Psoas muscle (tissue), 7 donors: ENCODE measurements at regions not wholly inside any gene's neighbourhood (a gene's known extent, or its start where the extent isn't known, plus 50 kb on each side); places are given as distances from the start of the nearest gene placed in this dataset.
"Not testable (repeated sequence)": the region's sequence is repeated elsewhere in the genome, so short reads cannot be mapped to it uniquely, and the experiment has no call there.

ENCODE experiments used
- ATAC-seq, 4 donors: fragments of 200-7000 bp; cut with Tn5 transposase; one replicate each; pipeline ENCODE4 v1.9.1; 2020; ENCODE audit warnings: moderate library complexity in 3 of 4, mild to moderate bottlenecking in 2 of 4
- DNase-seq, 2 donors: peaks; one replicate each; pipeline ENCODE4 v3.0.0-alpha.2; 2020
- H3K27ac ChIP-seq: fragments of 200-600 bp; one replicate; pipeline ENCODE4 v1.8.0; 2022
- H3K27me3 ChIP-seq, 3 donors: fragments of 200-600 bp in 1 of 3; one replicate each; pipeline versions ENCODE4 v1.6.1 to v1.8.0; 2013 to 2022; ENCODE audit warnings: low read length in 2 of 3, mild to moderate bottlenecking in 2 of 3, moderate library complexity in 1 of 3; ENCODE audit not compliant: insufficient read depth in 3 of 3
- H3K36me3 ChIP-seq, 2 donors: fragments of 200-600 bp in 1 of 2; one replicate each; pipeline versions ENCODE4 v1.6.1 to v1.8.0; 2013 to 2022; ENCODE audit warnings: low read depth in 1 of 2, mild to moderate bottlenecking in 1 of 2, moderate library complexity in 1 of 2; ENCODE audit not compliant: insufficient read depth in 1 of 2
- H3K4me1 ChIP-seq: fragments of 200-600 bp; one replicate; pipeline ENCODE4 v1.8.0; 2022
- H3K4me3 ChIP-seq: fragments of 200-600 bp; one replicate; pipeline ENCODE4 v1.8.0; 2022; ENCODE audit warnings: mild to moderate bottlenecking
- H3K9me3 ChIP-seq: fragments of 200-600 bp; one replicate; pipeline ENCODE4 v1.8.0; 2022
- CTCF ChIP-seq: fragments of 200-600 bp; IDR thresholded peaks from one replicate; pipeline ENCODE4 v1.8.0; 2022; ENCODE audit warnings: antibody characterized with exemption
- WGBS, 3 donors: extraction: QIAGEN DNeasy Blood & Tissue Kit; methylation state at CpG; one replicate each; pipeline versions ENCODE4 v1.1.6 to v1.1.7; 2013; 5-methylcytosine and 5-hydroxymethylcytosine counted together
- intact Hi-C, 2 donors: fragments of 100-400 bp; cut with DNase I; formaldehyde crosslinking; loops; one replicate each; pipeline versions ENCODE4 v1.11.0 to v1.14.2; 2022
- donor health status: healthy with polysubstance abuse.
- donor health status: DM: no; HTN: no; CAD: no; lungs with moderate emphysema.
- donor health status: Bipolar disorder and iron deficiency.
- donor health status: healthy.
- donor health status: DM: yes; HTN: yes; CAD: no.
- donor health status: DM: no; HTN: no; CAD: no.
- donor health status: DM: yes; HTN: yes; CAD: no.

GRCh38 chr15:95149771-95150170 is 918.4 kb downstream of the MCTP2 start:
- Histone ChIP-seq H3K4me1 (no peaks in the 10 kb centered on the region), H3K9me3 (no peaks in the 10 kb centered on the region), H3K36me3 (no peaks in the 10 kb centered on the region), H3K4me3 (no peak overlapping the region), H3K27ac (no peak overlapping the region), H3K27me3 (no peaks in the 10 kb centered on the region)
- no peak for TF ChIP-seq CTCF
- intact Hi-C loops, result no loop called here
- DNase-seq (no peak), ATAC-seq (no peak)

DNA sequence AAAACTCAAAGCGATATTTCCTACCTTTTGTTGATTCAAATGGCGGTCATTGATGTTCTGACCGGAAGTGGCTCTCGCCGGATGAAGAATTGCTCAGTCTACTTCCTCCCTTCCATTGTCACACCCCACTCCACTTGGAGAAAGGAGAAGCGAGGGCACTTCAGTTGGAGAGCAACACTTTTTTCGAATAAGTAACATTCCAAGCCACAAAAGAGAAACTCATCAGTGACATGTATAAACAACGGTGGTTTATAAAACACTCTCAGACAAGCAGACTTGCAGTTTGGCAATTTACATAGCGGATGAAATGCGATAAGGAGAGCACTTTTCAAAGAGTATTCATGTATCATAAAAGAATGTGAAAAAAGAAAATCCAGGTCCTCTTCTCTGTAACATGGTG is 919.1 kb downstream of the MCTP2 start:
- no peak for TF ChIP-seq CTCF
- ATAC-seq, result no peak
- Histone ChIP-seq H3K4me3 (no peak overlapping the region), H3K36me3 (no peaks in the 10 kb centered on the region), H3K9me3 (no peaks in the 10 kb centered on the region), H3K4me1 (no peaks in the 10 kb centered on the region), H3K27me3 (no peaks in the 10 kb centered on the region), H3K27ac (no peak overlapping the region)
- WGBS, 3 donors, result 86 to 90% (median 87%) methylated on average over 10 of the region's 10 CpGs
- intact Hi-C loops, result no loop called here
- no peak for DNase-seq

DNA sequence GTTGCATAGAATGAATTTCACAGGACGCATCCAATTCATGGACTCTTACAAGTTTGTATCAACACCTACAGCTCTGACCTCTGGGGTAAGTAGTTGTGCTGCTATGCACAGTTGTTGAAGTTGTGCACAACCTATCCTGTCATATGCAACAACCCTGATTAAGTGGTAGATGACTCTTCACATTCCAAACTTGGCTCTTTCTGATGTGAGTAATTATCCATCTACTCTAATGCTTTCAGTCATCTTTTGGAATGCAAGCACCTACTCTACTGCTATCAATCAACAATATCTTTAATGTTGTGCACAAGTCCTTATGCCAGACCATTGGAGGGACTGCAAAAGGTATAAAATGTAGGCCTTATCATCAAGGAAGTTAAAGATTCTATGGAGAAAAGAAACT is 921.4 kb downstream of the MCTP2 start:
- H3K27ac ChIP-seq, result no peak overlapping the region
- H3K27me3 ChIP-seq, result no peaks in the 10 kb centered on the region
- no peak overlapping the region for H3K4me3 ChIP-seq
- no peak for TF ChIP-seq CTCF
- WGBS, 3 donors, result 91 to 100% (median 94%) methylated on average over 1 of the region's 1 CpG
- ATAC-seq (no peak), DNase-seq (no peak)
- no peaks in the 10 kb centered on the region for H3K4me1 ChIP-seq
- no peaks in the 10 kb centered on the region for H3K9me3 ChIP-seq
- intact Hi-C loops, result no loop called here
- H3K36me3 ChIP-seq, result no peaks in the 10 kb centered on the region

DNA sequence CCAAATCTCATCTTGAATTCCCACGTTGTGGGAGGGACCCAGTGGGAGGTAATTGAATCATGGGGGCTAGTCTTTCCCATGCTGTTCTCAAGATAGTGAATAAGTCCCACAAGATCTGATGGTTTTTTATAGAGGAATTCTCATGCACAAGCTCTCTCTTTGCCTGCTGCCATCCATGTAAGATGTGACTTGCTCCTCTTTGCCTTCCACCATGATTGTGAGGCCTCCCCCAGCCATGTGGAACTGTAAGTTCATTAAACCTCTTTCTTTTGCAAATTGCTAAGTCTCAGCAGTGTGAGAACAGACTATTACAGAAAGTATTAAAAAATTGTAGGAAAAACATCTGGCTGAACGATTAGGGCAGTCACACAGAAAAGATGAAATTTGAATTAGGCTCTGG is 921.8 kb downstream of the MCTP2 start:
- WGBS, 3 donors, result 61 to 70% (median 65%) methylated on average over 2 of the region's 2 CpGs
- H3K4me3 ChIP-seq, H3K4me1 ChIP-seq, H3K36me3 ChIP-seq, H3K9me3 ChIP-seq, ATAC-seq, intact Hi-C loops, H3K27me3 ChIP-seq, H3K27ac ChIP-seq, DNase-seq: not testable (repeated sequence)

GRCh38 chr15:95160316-95160715 is 929.0 kb downstream of the MCTP2 start:
- DNase-seq, result no peak
- no peak overlapping the region for H3K27ac ChIP-seq
- ATAC-seq, result no peak
- no peaks in the 10 kb centered on the region for H3K4me1 ChIP-seq
- 65 to 73% (median 67%) methylated on average over 4 of the region's 4 CpGs for WGBS, 3 donors
- no peaks in the 10 kb centered on the region for H3K9me3 ChIP-seq
- H3K36me3 ChIP-seq, result no peaks in the 10 kb centered on the region
- no peak for TF ChIP-seq CTCF
- intact Hi-C loops, result no loop called here
- no peak overlapping the region for H3K4me3 ChIP-seq
- H3K27me3 ChIP-seq, result no peaks in the 10 kb centered on the region
